Transverse colon (tissue), 4 donors: ENCODE measurements at regions not wholly inside any gene's neighbourhood (a gene's known extent, or its start where the extent isn't known, plus 50 kb on each side); places are given as distances from the start of the nearest gene placed in this dataset.

Experiments used
- DNase-seq: peaks from one replicate; pipeline ENCODE4 v3.0.0-alpha.2; 2019
- H3K27ac ChIP-seq, 4 donors: fragments of 200-600 bp; sonication (generic); 2 replicates each; pipeline ENCODE4 v1.5.1; 2016 to 2018; ENCODE audit warnings: inconsistent platforms in 4 of 4
- H3K27me3 ChIP-seq: fragments of 200-600 bp; sonication (generic); 2 replicates; pipeline ENCODE4 v1.5.1; 2017; ENCODE audit warnings: inconsistent platforms
- H3K36me3 ChIP-seq, 4 donors: fragments of 200-600 bp; sonication (generic); 2 replicates each; pipeline ENCODE4 v1.5.1; 2017 to 2019; ENCODE audit warnings: inconsistent platforms in 4 of 4
- H3K4me1 ChIP-seq, 4 donors: fragments of 200-600 bp; sonication (generic); 2 replicates each; pipeline ENCODE4 v1.5.1; 2017 to 2020; ENCODE audit warnings: inconsistent platforms in 4 of 4
- H3K4me3 ChIP-seq, 4 donors: fragments of 200-600 bp; sonication (generic); 1 replicate in 1 of 4; 2 replicates in 3 of 4; pipeline versions ENCODE4 v1.5.1 to v1.6.1; 2017 to 2019; ENCODE audit warnings: inconsistent platforms in 4 of 4
- H3K9me3 ChIP-seq, 2 donors: fragments of 200-600 bp; sonication (generic); 2 replicates each; pipeline ENCODE4 v1.5.1; 2017 to 2019; ENCODE audit warnings: inconsistent platforms in 2 of 2
- CTCF ChIP-seq, 5 experiments: fragments of 200-600 bp in 3 of 5; fragments of 450-650 bp in 2 of 5; sonication (generic) in 3 of 5; IDR thresholded peaks; 1 replicate in 2 of 5; 2 replicates in 3 of 5; pipeline ENCODE4 v1.5.1; 2016 to 2017; ENCODE audit warnings: antibody characterized with exemption in 5 of 5, inconsistent platforms in 3 of 5, mild to moderate bottlenecking in 2 of 5, moderate library complexity in 1 of 5
- EP300 ChIP-seq: sonication (generic); formaldehyde crosslinking; IDR thresholded peaks from one replicate; pipeline ENCODE4 v1.6.1; 2017; ENCODE audit warnings: antibody characterized with exemption, low read depth
- POLR2A ChIP-seq: fragments of 450-650 bp; IDR thresholded peaks from one replicate; pipeline ENCODE4 v1.6.1; 2016; ENCODE audit warnings: antibody characterized with exemption, mild to moderate bottlenecking, moderate library complexity
- POLR2AphosphoS5 ChIP-seq, 3 donors: sonication (generic); formaldehyde crosslinking; IDR thresholded peaks; one replicate each; pipeline ENCODE4 v1.6.1; 2016; ENCODE audit warnings: antibody characterized with exemption in 3 of 3
- WGBS, 2 donors: methylation state at CpG; one replicate each; pipeline ENCODE4 v1.1.5; 2018; ENCODE audit warnings: low coverage in 1 of 2; 5-methylcytosine and 5-hydroxymethylcytosine counted together
- in situ Hi-C, 4 donors: fragments of 200-750 bp; cut with MboI; loops; one replicate each; pipeline versions ENCODE4 v1.15.0 to v1.15.1; 2017; ENCODE audit warnings: low sequenced_read_pairs in 3 of 4, low pct_ligation_motif_present in 1 of 4, low pct_unique_long_range_greater_than_20kb in 1 of 4
- intact Hi-C: fragments of 100-400 bp; cut with DNase I; formaldehyde crosslinking; loops from one replicate; pipeline ENCODE4 v1.15.1; 2023; ENCODE audit warnings: low total_unique reads

- intact Hi-C loops (no loop called here), in situ Hi-C loops (no loop called here)
- Histone ChIP-seq H3K4me1 (peaks cover 3 to 34% (median 6%) of the 10 kb centered on the region in 4 donors), H3K27ac (peak overlapping the region; percentile 52 to 81 (median 69)), H3K36me3 (no peaks in the 10 kb centered on the region), H3K4me3 (no peak overlapping the region), H3K9me3 (no peaks in the 10 kb centered on the region), H3K27me3 (no peaks in the 10 kb centered on the region)
- WGBS, 2 donors: 53% methylated on average over 4 of the region's 4 CpGs; no CpG with 5 or more reads in 1 of the 2 donors
- TF ChIP-seq POLR2AphosphoS5 (IDR thresholded peaks at IDR 0.05): no peak
- TF ChIP-seq CTCF (IDR thresholded peaks at IDR 0.05): no peak
- no peak for TF ChIP-seq EP300
- no peak for TF ChIP-seq POLR2A
- peak; percentile 11 for DNase-seq
Measured at GRCh38 chr3:30437171-30437601, 169.2 kb upstream of the TGFBR2 start.

- in situ Hi-C loops (no loop called here), intact Hi-C loops (no loop called here)
- Histone ChIP-seq H3K9me3 (no peaks in the 10 kb centered on the region), H3K36me3 (no peaks in the 10 kb centered on the region), H3K27ac (peak overlapping the region; percentile 52 to 81 (median 69)), H3K27me3 (no peaks in the 10 kb centered on the region), H3K4me3 (no peak overlapping the region), H3K4me1 (peaks cover 3 to 34% (median 6%) of the 10 kb centered on the region in 4 donors)
- TF ChIP-seq EP300 (no peak), CTCF (IDR thresholded peaks at IDR 0.05) (no peak), POLR2A (no peak), POLR2AphosphoS5 (IDR thresholded peaks at IDR 0.05) (no peak)
- 73 to 76% methylated on average over 2 of the region's 2 CpGs for WGBS, 2 donors
- no peak for DNase-seq
Measured at GRCh38 chr3:30438126-30438525, 168.3 kb upstream of the TGFBR2 start.

- Histone ChIP-seq H3K9me3 (no peaks in the 10 kb centered on the region), H3K4me1 (peaks cover 3 to 35% (median 6%) of the 10 kb centered on the region in 4 donors), H3K4me3 (no peak overlapping the region), H3K36me3 (no peaks in the 10 kb centered on the region), H3K27ac (peak overlapping the region; percentile 52 to 81 (median 69)), H3K27me3 (no peaks in the 10 kb centered on the region)
- in situ Hi-C loops: no loop called here
- 78 to 85% methylated on average over 8 to 9 of the region's 9 CpGs for WGBS, 2 donors
- TF ChIP-seq EP300 (no peak), POLR2AphosphoS5 (IDR thresholded peaks at IDR 0.05) (peak in 2 of 3 donors; percentile 46 to 62)
- intact Hi-C loops: no loop called here
- DNase-seq: no peak
Measured at GRCh38 chr3:30439451-30440053, 166.8 kb upstream of the TGFBR2 start.

GRCh38 chr3:30440147-30440604 lies 166.2 kb upstream of the TGFBR2 start:
- in situ Hi-C loops: no loop called here
- H3K27ac ChIP-seq: peak overlapping the region; percentile 52 to 81 (median 69)
- DNase-seq: no peak
- no peaks in the 10 kb centered on the region for H3K27me3 ChIP-seq
- H3K36me3 ChIP-seq: no peaks in the 10 kb centered on the region
- TF ChIP-seq POLR2A (no peak), EP300 (no peak), POLR2AphosphoS5 (IDR thresholded peaks at IDR 0.05) (no peak), CTCF (IDR thresholded peaks at IDR 0.05) (no peak)
- 61 to 65% methylated on average over 2 of the region's 2 CpGs for WGBS, 2 donors
- H3K9me3 ChIP-seq: no peaks in the 10 kb centered on the region
- peaks cover 3 to 38% (median 6%) of the 10 kb centered on the region in 4 donors for H3K4me1 ChIP-seq
- intact Hi-C loops: no loop called here
- no peak overlapping the region for H3K4me3 ChIP-seq

GRCh38 chr3:30440880-30441279 lies 165.5 kb upstream of the TGFBR2 start:
- no peaks in the 10 kb centered on the region for H3K9me3 ChIP-seq

More at GRCh38 chr3:30440880-30441279, 165.5 kb upstream of the TGFBR2 start:
- peaks cover 3 to 38% (median 6%) of the 10 kb centered on the region in 4 donors for H3K4me1 ChIP-seq
- peak overlapping the region; percentile 52 to 81 (median 69) for H3K27ac ChIP-seq
- no peak overlapping the region for H3K4me3 ChIP-seq
- DNase-seq: peak; percentile 14
- 43 to 57% methylated on average over 3 of the region's 3 CpGs for WGBS, 2 donors
- H3K27me3 ChIP-seq: no peaks in the 10 kb centered on the region
- no peaks in the 10 kb centered on the region for H3K36me3 ChIP-seq
- TF ChIP-seq EP300: peak; percentile 98
- no peak for TF ChIP-seq POLR2A
- TF ChIP-seq POLR2AphosphoS5 (IDR thresholded peaks at IDR 0.05): peak; percentile 75 to 89 (median 79)
- in situ Hi-C loops: no loop called here
- intact Hi-C loops: no loop called here
